IMR-90 (cell line): ENCODE measurements at regions not wholly inside any gene's neighbourhood (a gene's known extent, or its start where the extent isn't known, plus 50 kb on each side); places are given as distances from the start of the nearest gene placed in this dataset.

Experiments used
- ATAC-seq: fragments of 200-7000 bp; cut with Tn5 transposase; 2 replicates; pipeline ENCODE4 v1.9.1; 2020; ENCODE audit warnings: low read depth, mild to moderate bottlenecking, moderate library complexity
- BruUV-seq: library from RNA; stranded (reverse); fragments of 400-500 nt; replicated peaks from 2 replicates; lab custom pipeline; 2021; lab: Mats Ljungman, UMichigan
- CTCF ChIA-PET: fragments of 300-600 bp; formaldehyde crosslinking; extraction: SDS; loops from one replicate; lab custom pipeline; 2021; ENCODE audit warnings: antibody characterized with exemption; lab: Yijun Ruan, JAX
- POLR2A ChIA-PET: fragments of 300-600 bp; sonication (Branson Sonifier 250); formaldehyde crosslinking; loops from one replicate; lab custom pipeline; 2022; ENCODE audit warnings: antibody characterized with exemption; ENCODE audit not compliant: unreplicated experiment; lab: Charles Lee
- DNase-seq: peaks from one replicate; pipeline ENCODE4 v3.0.0; 2013
- H2AFZ ChIP-seq: replicated peaks from 2 replicates; pipeline ENCODE3; 2013; ENCODE audit warnings: low read length, mild to moderate bottlenecking; ENCODE audit not compliant: poor library complexity
- H2AK5ac ChIP-seq: 2 replicates; pipeline ENCODE4 v1.6.1; 2013; ENCODE audit warnings: low read depth, low read length, inconsistent platforms
- H2AK9ac ChIP-seq: replicated peaks from 2 replicates; pipeline ENCODE3; 2013; ENCODE audit warnings: mild to moderate bottlenecking, low read depth, low read length, moderate library complexity; ENCODE audit not compliant: poor library complexity
- H2BK120ac ChIP-seq: 2 replicates; pipeline ENCODE4 v1.6.1; 2013; ENCODE audit warnings: low read depth, low read length, inconsistent platforms
- H2BK15ac ChIP-seq: 3 replicates; pipeline ENCODE4 v1.6.1; 2013; ENCODE audit warnings: low read depth, low read length, inconsistent platforms
- H2BK20ac ChIP-seq: 2 replicates; pipeline ENCODE4 v1.6.1; 2013; ENCODE audit warnings: low read depth, mild to moderate bottlenecking, inconsistent platforms, low read length, moderate library complexity
- H2BK5ac ChIP-seq: 2 replicates; pipeline ENCODE4 v1.6.1; 2013; ENCODE audit warnings: mild to moderate bottlenecking, low read depth, low read length, inconsistent platforms; ENCODE audit not compliant: poor library complexity, severe bottlenecking
- H3K14ac ChIP-seq: replicated peaks from 2 replicates; pipeline ENCODE4 v1.6.1; 2013; ENCODE audit warnings: low read depth, low read length, inconsistent platforms
- H3K18ac ChIP-seq: 2 replicates; pipeline ENCODE4 v1.6.1; 2013; ENCODE audit warnings: low read depth, low read length, control low read depth
- H3K23ac ChIP-seq: 2 replicates; pipeline ENCODE4 v1.6.1; 2013; ENCODE audit warnings: low read depth, low read length, inconsistent platforms
- H3K27ac ChIP-seq: 2 replicates; pipeline ENCODE4 v1.5.1; 2013; ENCODE audit warnings: mild to moderate bottlenecking, control low read depth, low read length; ENCODE audit not compliant: insufficient read depth
- H3K27me3 ChIP-seq: 2 replicates; pipeline ENCODE4 v1.6.1; 2013; ENCODE audit warnings: low read length; ENCODE audit not compliant: control insufficient read depth, insufficient read depth
- H3K36me3 ChIP-seq: 2 replicates; pipeline ENCODE4 v1.6.1; 2013; ENCODE audit warnings: low read length, mixed read lengths; ENCODE audit not compliant: control insufficient read depth, insufficient read depth
- H3K4ac ChIP-seq: 2 replicates; pipeline ENCODE4 v1.6.1; 2013; ENCODE audit warnings: low read depth, low read length, inconsistent platforms
- H3K4me1 ChIP-seq: 2 replicates; pipeline ENCODE4 v1.6.1; 2013; ENCODE audit warnings: low read length, mixed read lengths; ENCODE audit not compliant: control insufficient read depth, insufficient read depth
- H3K4me2 ChIP-seq: 2 replicates; pipeline ENCODE4 v1.6.1; 2013; ENCODE audit warnings: low read depth, mild to moderate bottlenecking, control low read depth, low read length, moderate library complexity
- H3K4me3 ChIP-seq: 2 replicates; pipeline ENCODE4 v1.5.1; 2013; ENCODE audit warnings: low read depth, mild to moderate bottlenecking, control low read depth, low read length, moderate library complexity; ENCODE audit not compliant: insufficient read depth
- H3K56ac ChIP-seq: 2 replicates; pipeline ENCODE4 v1.6.1; 2013; ENCODE audit warnings: low read length, inconsistent platforms; ENCODE audit not compliant: insufficient read depth; ENCODE audit errors: extremely low read depth
- H3K79me1 ChIP-seq, 2 experiments: 2 replicates each; pipeline ENCODE4 v1.6.1; 2013; ENCODE audit warnings: low read length in 2 of 2, inconsistent platforms in 1 of 2, low read depth in 1 of 2
- H3K9ac ChIP-seq: 2 replicates; pipeline ENCODE4 v1.6.1; 2013; ENCODE audit warnings: low read depth, low read length, control low read depth
- H3K9me1 ChIP-seq: 2 replicates; pipeline ENCODE4 v1.6.1; 2013; ENCODE audit warnings: low read length, inconsistent platforms; ENCODE audit not compliant: insufficient read depth
- H3K9me3 ChIP-seq: 2 replicates; pipeline ENCODE4 v1.6.1; 2013; ENCODE audit warnings: low read length; ENCODE audit not compliant: control insufficient read depth, insufficient read depth
- H4K20me1 ChIP-seq: 2 replicates; pipeline ENCODE4 v1.6.1; 2013; ENCODE audit warnings: low read length, inconsistent platforms; ENCODE audit not compliant: insufficient read depth
- H4K5ac ChIP-seq: 2 replicates; pipeline ENCODE4 v1.6.1; 2013; ENCODE audit warnings: mild to moderate bottlenecking, low read depth, low read length, control low read depth
- H4K8ac ChIP-seq, 2 experiments: 2 replicates each; pipeline ENCODE4 v1.6.1; 2013; ENCODE audit warnings: low read depth in 2 of 2, low read length in 2 of 2, control low read depth in 1 of 2, inconsistent platforms in 1 of 2
- H4K91ac ChIP-seq: 2 replicates; pipeline ENCODE4 v1.6.1; 2013; ENCODE audit warnings: low read depth, low read length, inconsistent platforms; ENCODE audit not compliant: insufficient read depth
- CEBPB ChIP-seq: IDR thresholded peaks from 2 replicates; pipeline ENCODE4 v1.6.1; 2012; ENCODE audit warnings: low read depth, low read length, improper control_type of control experiment
- MAZ ChIP-seq: IDR thresholded peaks from 2 replicates; pipeline ENCODE4 v1.6.1; 2012; ENCODE audit warnings: low read depth, mild to moderate bottlenecking, low read length, improper control_type of control experiment, moderate library complexity, borderline replicate concordance
- POLR2A ChIP-seq: IDR thresholded peaks from 2 replicates; pipeline ENCODE4 v1.6.1; 2012; ENCODE audit warnings: mild to moderate bottlenecking, low read depth, low read length
- RAD21 ChIP-seq: IDR thresholded peaks from 2 replicates; pipeline ENCODE4 v1.6.1; 2012; ENCODE audit warnings: low read length, improper control_type of control experiment
- RCOR1 ChIP-seq: IDR thresholded peaks from 2 replicates; pipeline ENCODE4 v1.6.1; 2012; ENCODE audit warnings: mild to moderate bottlenecking, low read length, improper control_type of control experiment; ENCODE audit not compliant: insufficient replicate concordance
- SMC3 ChIP-seq: fragments of 150-350 bp; IDR thresholded peaks from 2 replicates; pipeline ENCODE4 v1.6.1; 2016; ENCODE audit warnings: low read depth, mild to moderate bottlenecking, antibody characterized with exemption, low read length, moderate library complexity
- USF2 ChIP-seq: fragments of 150-350 bp; IDR thresholded peaks from 2 replicates; pipeline ENCODE4 v1.6.1; 2017; ENCODE audit warnings: mild to moderate bottlenecking, antibody characterized with exemption, low read length, low read depth
- dilution Hi-C: fragments of 300-500 bp; cut with HindIII; formaldehyde crosslinking; loops from one replicate; pipeline ENCODE4 v1.14.3; 2018; ENCODE audit warnings: low sequenced_read_pairs; ENCODE audit not compliant: unreplicated experiment
- in situ Hi-C: fragments of 300-500 bp; cut with MboI; formaldehyde crosslinking; loops from 3 replicates; pipeline ENCODE4 v1.14.3; 2019; ENCODE audit warnings: low sequenced_read_pairs, inconsistent platforms, mixed read lengths
- intact Hi-C: fragments of 100-400 bp; cut with micrococcal nuclease; formaldehyde crosslinking; loops from 2 replicates; pipeline ENCODE4 v1.10.0; 2022
- TF ChIP-seq, protein P1 (sequence below): conservative IDR thresholded peaks from 2 replicates; pipeline ENCODE4 v1.5.1; 2012; ENCODE audit warnings: mild to moderate bottlenecking, low read depth, low read length, improper control_type of control experiment
- TF ChIP-seq, protein P2 (sequence below): fragments of 150-350 bp; IDR thresholded peaks from 2 replicates; pipeline ENCODE4 v1.6.1; 2016; ENCODE audit warnings: low read depth, mild to moderate bottlenecking, low read length, moderate library complexity, borderline replicate concordance

GRCh38 chr4:35315419-35315818 is 928.9 kb downstream of the ARAP2 start:
- ChIA-PET POLR2A (no interaction called here), CTCF (no interaction called here)
- Histone ChIP-seq H3K23ac (no peak overlapping the region), H3K36me3 (no peaks in the 10 kb centered on the region), H2BK15ac (no peak overlapping the region), H2BK20ac (no peak overlapping the region), H3K4me1 (no peaks in the 10 kb centered on the region), H4K8ac (no peak overlapping the region), H2BK5ac (no peak overlapping the region), H3K4me3 (no peak overlapping the region), H3K9me1 (no peaks in the 10 kb centered on the region), H2AFZ (no peak overlapping the region), H3K9me3 (peaks cover 2% of the 10 kb centered on the region), H3K27ac (no peak overlapping the region), H3K9ac (no peak overlapping the region), H3K4me2 (no peak overlapping the region), H3K18ac (no peak overlapping the region), H4K91ac (no peak overlapping the region), H3K79me1 (no peaks in the 10 kb centered on the region), H3K27me3 (no peaks in the 10 kb centered on the region), H3K14ac (no peak overlapping the region), H4K5ac (no peak overlapping the region), H3K4ac (no peak overlapping the region), H2AK9ac (no peak overlapping the region), H4K20me1 (no peaks in the 10 kb centered on the region), H3K56ac (no peak overlapping the region), H2AK5ac (no peak overlapping the region), H2BK120ac (no peak overlapping the region)
- DNase-seq (no peak), ATAC-seq (no peak)
- in situ Hi-C loops: no loop called here
- BruUV-seq: no TSS peak
- intact Hi-C loops: no loop called here
- dilution Hi-C loops: no loop called here
- TF ChIP-seq, protein P1, sequence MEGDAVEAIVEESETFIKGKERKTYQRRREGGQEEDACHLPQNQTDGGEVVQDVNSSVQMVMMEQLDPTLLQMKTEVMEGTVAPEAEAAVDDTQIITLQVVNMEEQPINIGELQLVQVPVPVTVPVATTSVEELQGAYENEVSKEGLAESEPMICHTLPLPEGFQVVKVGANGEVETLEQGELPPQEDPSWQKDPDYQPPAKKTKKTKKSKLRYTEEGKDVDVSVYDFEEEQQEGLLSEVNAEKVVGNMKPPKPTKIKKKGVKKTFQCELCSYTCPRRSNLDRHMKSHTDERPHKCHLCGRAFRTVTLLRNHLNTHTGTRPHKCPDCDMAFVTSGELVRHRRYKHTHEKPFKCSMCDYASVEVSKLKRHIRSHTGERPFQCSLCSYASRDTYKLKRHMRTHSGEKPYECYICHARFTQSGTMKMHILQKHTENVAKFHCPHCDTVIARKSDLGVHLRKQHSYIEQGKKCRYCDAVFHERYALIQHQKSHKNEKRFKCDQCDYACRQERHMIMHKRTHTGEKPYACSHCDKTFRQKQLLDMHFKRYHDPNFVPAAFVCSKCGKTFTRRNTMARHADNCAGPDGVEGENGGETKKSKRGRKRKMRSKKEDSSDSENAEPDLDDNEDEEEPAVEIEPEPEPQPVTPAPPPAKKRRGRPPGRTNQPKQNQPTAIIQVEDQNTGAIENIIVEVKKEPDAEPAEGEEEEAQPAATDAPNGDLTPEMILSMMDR: no peak
- TF ChIP-seq, protein P2, sequence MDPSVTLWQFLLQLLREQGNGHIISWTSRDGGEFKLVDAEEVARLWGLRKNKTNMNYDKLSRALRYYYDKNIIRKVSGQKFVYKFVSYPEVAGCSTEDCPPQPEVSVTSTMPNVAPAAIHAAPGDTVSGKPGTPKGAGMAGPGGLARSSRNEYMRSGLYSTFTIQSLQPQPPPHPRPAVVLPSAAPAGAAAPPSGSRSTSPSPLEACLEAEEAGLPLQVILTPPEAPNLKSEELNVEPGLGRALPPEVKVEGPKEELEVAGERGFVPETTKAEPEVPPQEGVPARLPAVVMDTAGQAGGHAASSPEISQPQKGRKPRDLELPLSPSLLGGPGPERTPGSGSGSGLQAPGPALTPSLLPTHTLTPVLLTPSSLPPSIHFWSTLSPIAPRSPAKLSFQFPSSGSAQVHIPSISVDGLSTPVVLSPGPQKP: no peak
- no peak for TF ChIP-seq RAD21
- TF ChIP-seq USF2: no peak
- TF ChIP-seq POLR2A: no peak
- no peak for TF ChIP-seq SMC3
- TF ChIP-seq CEBPB: no peak
- no peak for TF ChIP-seq MAZ
- TF ChIP-seq RCOR1: no peak
